Natural killer cell (primary cell): ENCODE measurements at regions not wholly inside any gene's neighbourhood (a gene's known extent, or its start where the extent isn't known, plus 50 kb on each side); places are given as distances from the start of the nearest gene placed in this dataset.

Experiments used
- ATAC-seq, 3 donors: fragments of 150-1000 bp in 2 of 3; fragments of 200-7000 bp in 1 of 3; cut with Tn5 transposase; 1 replicate in 1 of 3; 2 replicates in 2 of 3; pipeline ENCODE4 v1.10.0; 2021; ENCODE audit warnings: mild to moderate bottlenecking in 2 of 3, moderate library complexity in 2 of 3
- DNase-seq, 2 donors: peaks; one replicate each; pipeline versions ENCODE4 v3.0.0 to v3.0.0-alpha.2; 2013 to 2021; ENCODE audit warnings: mixed read lengths in 1 of 2
- H3K27ac ChIP-seq: one replicate; pipeline ENCODE4 v1.5.1; 2013; ENCODE audit warnings: mild to moderate bottlenecking, low read length
- H3K27me3 ChIP-seq: one replicate; pipeline ENCODE4 v1.6.1; 2013; ENCODE audit warnings: low read length; ENCODE audit not compliant: control insufficient read depth, insufficient read depth
- H3K36me3 ChIP-seq: one replicate; pipeline ENCODE4 v1.6.1; 2013; ENCODE audit warnings: low read length; ENCODE audit not compliant: control insufficient read depth, insufficient read depth
- H3K4me1 ChIP-seq: one replicate; pipeline ENCODE4 v1.6.1; 2013; ENCODE audit warnings: low read length; ENCODE audit not compliant: control insufficient read depth, insufficient read depth
- H3K4me3 ChIP-seq: one replicate; pipeline ENCODE4 v1.5.1; 2013; ENCODE audit warnings: low read length
- H3K9me3 ChIP-seq: one replicate; pipeline ENCODE4 v1.6.1; 2013; ENCODE audit warnings: low read length; ENCODE audit not compliant: control insufficient read depth, insufficient read depth
- H3K27ac Mint-ChIP-seq, 2 donors: one replicate each; pipeline ENCODE4 v1.8.0; 2022; ENCODE audit warnings: mild to moderate bottlenecking in 2 of 2, mixed read lengths in 2 of 2, moderate library complexity in 1 of 2
- H3K27me3 Mint-ChIP-seq, 2 donors: one replicate each; pipeline ENCODE4 v1.8.0; 2022; ENCODE audit warnings: low read depth in 2 of 2, mixed read lengths in 2 of 2
- H3K36me3 Mint-ChIP-seq: one replicate; pipeline ENCODE4 v1.8.0; 2022; ENCODE audit warnings: mixed read lengths
- H3K4me1 Mint-ChIP-seq, 2 donors: one replicate each; pipeline ENCODE4 v1.8.0; 2022; ENCODE audit warnings: mixed read lengths in 2 of 2
- H3K4me3 Mint-ChIP-seq: one replicate; pipeline ENCODE4 v1.8.0; 2022; ENCODE audit warnings: mild to moderate bottlenecking, moderate library complexity, mixed read lengths
- H3K9me3 Mint-ChIP-seq, 2 donors: one replicate each; pipeline ENCODE4 v1.8.0; 2022; ENCODE audit warnings: mixed read lengths in 2 of 2
- WGBS: methylation state at CpG from one replicate; pipeline ENCODE4 v1.1.7; 2013; ENCODE audit warnings: missing lambda C conversion rate; ENCODE audit not compliant: insufficient coverage; 5-methylcytosine and 5-hydroxymethylcytosine counted together
- intact Hi-C: fragments of 100-400 bp; cut with micrococcal nuclease; formaldehyde crosslinking; loops from one replicate; pipeline ENCODE4 v1.14.2; 2022
- TF ChIP-seq, protein P1 (sequence below): fragments of 200-600 bp; IDR thresholded peaks from one replicate; pipeline ENCODE4 v1.8.0; 2022; ENCODE audit warnings: antibody characterized with exemption

DNA sequence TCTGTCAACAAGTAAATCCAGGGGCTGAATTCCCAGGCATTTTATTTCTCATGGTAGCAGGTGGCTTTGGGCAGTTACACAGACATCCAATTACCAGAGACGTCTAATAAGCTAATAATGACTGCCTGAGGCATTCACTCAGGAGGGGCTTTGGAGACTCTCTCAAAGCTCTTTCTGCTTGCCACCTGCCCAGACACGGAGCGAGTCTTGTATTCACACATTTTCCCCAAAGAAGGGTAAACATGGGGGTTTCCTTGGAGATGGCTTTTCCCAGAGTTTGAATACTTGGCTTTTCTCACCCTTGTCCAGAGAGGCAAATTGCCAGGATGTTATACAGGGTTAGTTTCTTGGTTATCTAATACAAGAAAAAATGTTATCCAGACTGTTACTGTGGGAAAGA is 132.6 kb downstream of the DIPK2A start:
- Histone ChIP-seq H3K27me3 (no peaks in the 10 kb centered on the region), H3K4me3 (no peak overlapping the region), H3K4me1 (no peaks in the 10 kb centered on the region), H3K36me3 (no peaks in the 10 kb centered on the region), H3K9me3 (peaks cover 6% of the 10 kb centered on the region), H3K27ac (no peak overlapping the region)
- TF ChIP-seq, protein P1, sequence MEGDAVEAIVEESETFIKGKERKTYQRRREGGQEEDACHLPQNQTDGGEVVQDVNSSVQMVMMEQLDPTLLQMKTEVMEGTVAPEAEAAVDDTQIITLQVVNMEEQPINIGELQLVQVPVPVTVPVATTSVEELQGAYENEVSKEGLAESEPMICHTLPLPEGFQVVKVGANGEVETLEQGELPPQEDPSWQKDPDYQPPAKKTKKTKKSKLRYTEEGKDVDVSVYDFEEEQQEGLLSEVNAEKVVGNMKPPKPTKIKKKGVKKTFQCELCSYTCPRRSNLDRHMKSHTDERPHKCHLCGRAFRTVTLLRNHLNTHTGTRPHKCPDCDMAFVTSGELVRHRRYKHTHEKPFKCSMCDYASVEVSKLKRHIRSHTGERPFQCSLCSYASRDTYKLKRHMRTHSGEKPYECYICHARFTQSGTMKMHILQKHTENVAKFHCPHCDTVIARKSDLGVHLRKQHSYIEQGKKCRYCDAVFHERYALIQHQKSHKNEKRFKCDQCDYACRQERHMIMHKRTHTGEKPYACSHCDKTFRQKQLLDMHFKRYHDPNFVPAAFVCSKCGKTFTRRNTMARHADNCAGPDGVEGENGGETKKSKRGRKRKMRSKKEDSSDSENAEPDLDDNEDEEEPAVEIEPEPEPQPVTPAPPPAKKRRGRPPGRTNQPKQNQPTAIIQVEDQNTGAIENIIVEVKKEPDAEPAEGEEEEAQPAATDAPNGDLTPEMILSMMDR = no peak
- no peak for DNase-seq
- H3K27me3 Mint-ChIP-seq = peaks cover 4 to 6% of the 10 kb centered on the region in 2 donors
- no peak overlapping the region for H3K4me3 Mint-ChIP-seq
- H3K4me1 Mint-ChIP-seq = no peaks in the 10 kb centered on the region
- intact Hi-C loops = no loop called here
- H3K36me3 Mint-ChIP-seq = no peaks in the 10 kb centered on the region
- 77% methylated on average over 1 of the region's 3 CpGs for WGBS
- no peak overlapping the region for H3K27ac Mint-ChIP-seq
- ATAC-seq = no peak
- no peaks in the 10 kb centered on the region for H3K9me3 Mint-ChIP-seq

DNA sequence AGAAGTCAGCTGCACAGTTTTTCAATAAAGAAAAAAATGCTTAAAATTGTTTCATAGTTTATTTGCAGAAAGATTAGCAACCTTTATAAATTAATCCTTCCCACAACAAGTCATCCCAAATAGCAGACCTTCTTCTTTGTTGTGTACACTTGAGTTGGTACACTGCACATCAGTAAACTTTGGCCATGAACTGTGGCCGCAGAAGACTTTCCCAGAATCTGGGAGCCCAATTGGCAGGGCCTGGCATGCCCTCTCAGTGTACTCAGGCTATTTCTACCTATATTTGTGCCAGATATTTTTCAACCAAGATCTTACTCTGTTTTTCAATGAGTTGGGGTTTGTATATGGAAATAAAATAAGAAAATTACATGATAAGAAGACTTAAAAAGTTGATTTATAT is 133.1 kb downstream of the DIPK2A start:
- no peak for DNase-seq
- Histone ChIP-seq H3K27ac (no peak overlapping the region), H3K9me3 (peaks cover 1% of the 10 kb centered on the region), H3K4me3 (no peak overlapping the region), H3K27me3 (no peaks in the 10 kb centered on the region), H3K4me1 (no peaks in the 10 kb centered on the region), H3K36me3 (no peaks in the 10 kb centered on the region)
- Mint-ChIP-seq H3K27me3 (peaks cover 4 to 6% of the 10 kb centered on the region in 2 donors), H3K36me3 (no peaks in the 10 kb centered on the region), H3K4me1 (peaks cover 0 to 2% of the 10 kb centered on the region in 2 donors), H3K27ac (no peak overlapping the region), H3K9me3 (no peaks in the 10 kb centered on the region), H3K4me3 (no peak overlapping the region)
- 94% methylated on average over 1 of the region's 1 CpG for WGBS
- no peak for ATAC-seq
- intact Hi-C loops = no loop called here
- TF ChIP-seq, protein P1 = no peak

DNA sequence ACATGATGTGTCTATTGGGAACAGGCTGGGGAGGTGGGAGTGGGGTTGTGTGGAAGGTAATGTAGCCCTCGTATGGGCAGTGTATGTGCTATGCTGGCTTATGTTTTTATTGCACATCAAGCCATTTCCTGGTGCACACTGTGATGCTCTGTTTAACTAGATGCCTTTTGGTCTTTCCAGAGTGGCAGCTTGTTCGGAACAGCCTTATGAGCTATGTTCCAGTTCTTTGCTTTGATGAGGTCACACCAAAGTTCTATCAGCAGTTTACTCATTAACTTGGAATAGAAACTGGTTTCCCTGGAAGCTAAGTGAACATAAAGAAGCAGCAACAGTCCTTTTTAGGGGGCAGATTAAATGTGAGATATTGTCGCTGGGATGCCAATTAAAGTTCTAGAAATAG is 133.9 kb downstream of the DIPK2A start:
- Histone ChIP-seq H3K27ac (no peak overlapping the region), H3K4me1 (no peaks in the 10 kb centered on the region), H3K4me3 (no peak overlapping the region), H3K9me3 (no peaks in the 10 kb centered on the region), H3K36me3 (no peaks in the 10 kb centered on the region), H3K27me3 (no peaks in the 10 kb centered on the region)
- intact Hi-C loops = no loop called here
- WGBS = 89% methylated on average over 3 of the region's 3 CpGs
- no peak for DNase-seq
- Mint-ChIP-seq H3K27me3 (peaks cover 4 to 6% of the 10 kb centered on the region in 2 donors), H3K4me1 (peaks cover 0 to 8% of the 10 kb centered on the region in 2 donors), H3K4me3 (no peak overlapping the region), H3K27ac (no peak overlapping the region), H3K9me3 (no peaks in the 10 kb centered on the region), H3K36me3 (no peaks in the 10 kb centered on the region)
- TF ChIP-seq, protein P1 = no peak
- ATAC-seq = no peak

DNA sequence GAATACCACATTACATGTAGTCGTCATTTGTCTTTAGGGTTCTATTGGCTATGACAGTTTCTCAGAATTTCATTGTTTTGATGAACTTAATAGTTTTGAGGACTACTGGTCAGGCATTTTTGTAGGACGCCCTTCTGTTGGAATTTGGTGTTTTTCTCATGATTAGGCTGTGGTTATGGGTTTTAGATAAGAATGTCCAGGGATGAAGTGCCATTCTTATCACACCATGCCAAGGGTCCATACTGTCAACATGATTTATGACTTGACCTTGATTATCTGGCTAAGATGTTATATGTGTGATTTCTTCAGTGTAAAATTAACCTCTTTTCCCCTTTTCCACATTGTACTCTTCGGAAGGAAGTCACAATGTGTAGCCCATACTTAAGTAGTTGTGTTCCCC is 135.3 kb downstream of the DIPK2A start:
- ATAC-seq (no peak), DNase-seq (no peak)
- Histone ChIP-seq H3K27me3 (no peaks in the 10 kb centered on the region), H3K9me3 (no peaks in the 10 kb centered on the region), H3K36me3 (no peaks in the 10 kb centered on the region), H3K27ac (no peak overlapping the region), H3K4me1 (no peaks in the 10 kb centered on the region), H3K4me3 (no peak overlapping the region)
- Mint-ChIP-seq H3K27me3 (peaks cover 4 to 6% of the 10 kb centered on the region in 2 donors), H3K27ac (no peak overlapping the region), H3K4me3 (no peak overlapping the region), H3K36me3 (no peaks in the 10 kb centered on the region), H3K9me3 (no peaks in the 10 kb centered on the region), H3K4me1 (peaks cover 0 to 8% of the 10 kb centered on the region in 2 donors)
- intact Hi-C loops = no loop called here
- 67% methylated on average over 1 of the region's 3 CpGs for WGBS
- TF ChIP-seq, protein P1 = no peak
